H9 (cell line): ENCODE measurements at regions not wholly inside any gene's neighbourhood (a gene's known extent, or its start where the extent isn't known, plus 50 kb on each side); places are given as distances from the start of the nearest gene placed in this dataset.

Source experiments
- DNase-seq: peaks from one replicate; pipeline ENCODE4 v3.0.0-alpha.2; 2017
- H2AFZ ChIP-seq: one replicate; pipeline ENCODE4 v1.6.1; 2013; ENCODE audit warnings: mild to moderate bottlenecking, low read length, control low read depth, moderate library complexity
- H2AK5ac ChIP-seq: 2 replicates; pipeline ENCODE4 v1.6.1; 2013; ENCODE audit warnings: low read length, control low read depth, mixed read lengths; ENCODE audit not compliant: insufficient read length
- H2BK120ac ChIP-seq: one replicate; pipeline ENCODE4 v1.6.1; 2013; ENCODE audit warnings: low read depth, mild to moderate bottlenecking, low read length, control low read depth, inconsistent platforms; ENCODE audit not compliant: poor library complexity, severe bottlenecking
- H2BK12ac ChIP-seq: 2 replicates; pipeline ENCODE4 v1.6.1; 2013; ENCODE audit warnings: low read length, control low read depth, mixed read lengths, low read depth; ENCODE audit not compliant: insufficient read length
- H2BK15ac ChIP-seq: 2 replicates; pipeline ENCODE4 v1.6.1; 2013; ENCODE audit warnings: low read depth, low read length, control low read depth
- H2BK20ac ChIP-seq: one replicate; pipeline ENCODE4 v1.6.1; 2013; ENCODE audit warnings: low read depth, mild to moderate bottlenecking, low read length, control low read depth, inconsistent platforms; ENCODE audit not compliant: poor library complexity, severe bottlenecking
- H2BK5ac ChIP-seq: 2 replicates; pipeline ENCODE4 v1.6.1; 2013; ENCODE audit warnings: low read length, control low read depth, mixed read lengths; ENCODE audit not compliant: insufficient read length
- H3K14ac ChIP-seq: 2 replicates; pipeline ENCODE4 v1.6.1; 2013; ENCODE audit warnings: low read length, control low read depth; ENCODE audit not compliant: insufficient read depth
- H3K18ac ChIP-seq: 2 replicates; pipeline ENCODE4 v1.6.1; 2013; ENCODE audit warnings: low read depth, mild to moderate bottlenecking, mixed read lengths, low read length, control low read depth; ENCODE audit not compliant: insufficient read length
- H3K23ac ChIP-seq: 2 replicates; pipeline ENCODE4 v1.6.1; 2013; ENCODE audit warnings: low read length, control low read depth, mixed read lengths, low read depth; ENCODE audit not compliant: insufficient read length
- H3K23me2 ChIP-seq: 2 replicates; pipeline ENCODE4 v1.6.1; 2013; ENCODE audit warnings: low read depth, mild to moderate bottlenecking, mixed read lengths, low read length, control low read depth; ENCODE audit not compliant: insufficient read length, poor library complexity, severe bottlenecking
- H3K27ac ChIP-seq: 2 replicates; pipeline ENCODE4 v1.5.1; 2013; ENCODE audit warnings: low read length, control low read depth, mixed read lengths, low read depth; ENCODE audit not compliant: insufficient read length
- H3K27me3 ChIP-seq: 2 replicates; pipeline ENCODE4 v1.6.1; 2013; ENCODE audit warnings: low read length, control low read depth, inconsistent platforms; ENCODE audit not compliant: insufficient read depth
- H3K4ac ChIP-seq: 2 replicates; pipeline ENCODE4 v1.6.1; 2013; ENCODE audit warnings: low read depth, mild to moderate bottlenecking, control low read depth, inconsistent platforms, low read length, moderate library complexity
- H3K4me1 ChIP-seq: 2 replicates; pipeline ENCODE4 v1.6.1; 2013; ENCODE audit warnings: low read length, control low read depth, inconsistent platforms; ENCODE audit not compliant: insufficient read depth
- H3K4me2 ChIP-seq: 2 replicates; pipeline ENCODE4 v1.6.1; 2013; ENCODE audit warnings: low read length, control low read depth, mixed read lengths; ENCODE audit not compliant: insufficient read length, insufficient read depth
- H3K56ac ChIP-seq: 2 replicates; pipeline ENCODE4 v1.6.1; 2013; ENCODE audit warnings: low read depth, mild to moderate bottlenecking, mixed read lengths, low read length, control low read depth; ENCODE audit not compliant: insufficient read length
- H3K79me1 ChIP-seq: 2 replicates; pipeline ENCODE4 v1.6.1; 2013; ENCODE audit warnings: low read depth, mild to moderate bottlenecking, moderate library complexity, low read length, control low read depth, inconsistent platforms; ENCODE audit not compliant: insufficient read depth, poor library complexity, severe bottlenecking
- H3K79me2 ChIP-seq: 2 replicates; pipeline ENCODE4 v1.6.1; 2013; ENCODE audit warnings: low read length, control low read depth, inconsistent platforms; ENCODE audit not compliant: insufficient read depth
- H3K9ac ChIP-seq: 2 replicates; pipeline ENCODE4 v1.6.1; 2013; ENCODE audit warnings: low read length, control low read depth, mixed read lengths; ENCODE audit not compliant: insufficient read length; ENCODE audit errors: extremely low read depth
- H3K9me3 ChIP-seq: one replicate; pipeline ENCODE4 v1.6.1; 2013; ENCODE audit warnings: low read depth, low read length, inconsistent platforms; ENCODE audit not compliant: control insufficient read depth
- H3T11ph ChIP-seq: one replicate; pipeline ENCODE4 v1.6.1; 2013; ENCODE audit warnings: mild to moderate bottlenecking, low read length, control low read depth, inconsistent platforms
- H4K20me1 ChIP-seq: one replicate; pipeline ENCODE4 v1.6.1; 2013; ENCODE audit not compliant: control insufficient read depth, insufficient read length, insufficient read depth
- H4K5ac ChIP-seq: 2 replicates; pipeline ENCODE4 v1.6.1; 2013; ENCODE audit warnings: low read depth, mild to moderate bottlenecking, mixed read lengths, low read length, control low read depth; ENCODE audit not compliant: insufficient read length
- H4K8ac ChIP-seq: replicated peaks from 2 replicates; pipeline ENCODE4 v1.6.1; 2013; ENCODE audit warnings: low read length, control low read depth, mixed read lengths, low read depth; ENCODE audit not compliant: insufficient read length
- H4K91ac ChIP-seq: 2 replicates; pipeline ENCODE4 v1.6.1; 2013; ENCODE audit warnings: low read depth, mild to moderate bottlenecking, moderate library complexity, mixed read lengths, low read length, control low read depth; ENCODE audit not compliant: insufficient read length
- H3K27ac Mint-ChIP-seq, 3 experiments: 2 replicates in 2 of 3; 3 replicates in 1 of 3; pipeline ENCODE4 v1.8.0; 2020 to 2021; ENCODE audit warnings: mixed read lengths in 3 of 3, mild to moderate bottlenecking in 1 of 3, moderate library complexity in 1 of 3
- H3K27me3 Mint-ChIP-seq: 2 replicates; pipeline ENCODE4 v1.8.0; 2021; ENCODE audit warnings: low read depth, mild to moderate bottlenecking, moderate library complexity, mixed read lengths
- H3K36me3 Mint-ChIP-seq, 3 experiments: 2 replicates in 2 of 3; 3 replicates in 1 of 3; pipeline ENCODE4 v1.8.0; 2020 to 2021; ENCODE audit warnings: low read depth in 3 of 3, mixed read lengths in 3 of 3; ENCODE audit not compliant: insufficient read depth in 1 of 3
- H3K4me1 Mint-ChIP-seq, 2 experiments: 2 replicates each; pipeline ENCODE4 v1.8.0; 2020; ENCODE audit warnings: mixed read lengths in 2 of 2
- H3K4me3 Mint-ChIP-seq, 2 experiments: 2 replicates in 1 of 2; 3 replicates in 1 of 2; pipeline ENCODE4 v1.8.0; 2020 to 2021; ENCODE audit warnings: mild to moderate bottlenecking in 2 of 2, mixed read lengths in 2 of 2, moderate library complexity in 1 of 2
- H3K9me3 Mint-ChIP-seq, 2 experiments: 2 replicates in 1 of 2; 3 replicates in 1 of 2; pipeline ENCODE4 v1.8.0; 2020; ENCODE audit warnings: mild to moderate bottlenecking in 2 of 2, mixed read lengths in 2 of 2, moderate library complexity in 1 of 2
- WGBS: extraction: QIAGEN DNeasy Blood & Tissue Kit; methylation state at CpG from one replicate; pipeline ENCODE4 v1.1.7; 2013; ENCODE audit warnings: missing lambda C conversion rate, low lambda C conversion rate, mixed read lengths; ENCODE audit not compliant: insufficient read length; ENCODE audit errors: extremely low coverage; 5-methylcytosine and 5-hydroxymethylcytosine counted together
- TF ChIP-seq, protein P1 (sequence below): fragments of 200-600 bp; sonication (generic); conservative IDR thresholded peaks from 3 replicates; pipeline ENCODE4 v1.8.0; 2021; ENCODE audit warnings: antibody characterized with exemption, mild to moderate bottlenecking

GRCh38 chr12:85725991-85726390 lies 110.2 kb downstream of the RASSF9 start:
- no peak overlapping the region for H4K91ac ChIP-seq
- no peak overlapping the region for H3K4me3 Mint-ChIP-seq

More at GRCh38 chr12:85725991-85726390, 110.2 kb downstream of the RASSF9 start:
- Histone ChIP-seq H4K8ac (no peak overlapping the region), H3K18ac (no peak overlapping the region), H3K9me3 (no peaks in the 10 kb centered on the region), H3K23ac (no peak overlapping the region), H2AFZ (no peak overlapping the region), H2BK12ac (no peak overlapping the region), H3K56ac (no peak overlapping the region), H2BK5ac (no peak overlapping the region), H3K9ac (no peak overlapping the region), H3K4me2 (no peak overlapping the region), H3T11ph (no peak overlapping the region), H3K23me2 (no peaks in the 10 kb centered on the region), H4K5ac (no peak overlapping the region), H3K4me1 (no peaks in the 10 kb centered on the region), H3K27ac (no peak overlapping the region), H2AK5ac (no peak overlapping the region), H3K27me3 (no peaks in the 10 kb centered on the region), H3K79me1 (no peaks in the 10 kb centered on the region), H2BK20ac (no peak overlapping the region), H3K14ac (no peak overlapping the region), H4K20me1 (no peaks in the 10 kb centered on the region), H2BK120ac (no peak overlapping the region), H3K79me2 (no peaks in the 10 kb centered on the region), H2BK15ac (no peak overlapping the region), H3K4ac (no peak overlapping the region)
- Mint-ChIP-seq H3K27ac (no peak overlapping the region), H3K4me1 (no peaks in the 10 kb centered on the region), H3K27me3 (no peaks in the 10 kb centered on the region), H3K9me3 (no peaks in the 10 kb centered on the region; a peak in 1 of 5 replicates), H3K36me3 (no peaks in the 10 kb centered on the region)
- TF ChIP-seq, protein P1, sequence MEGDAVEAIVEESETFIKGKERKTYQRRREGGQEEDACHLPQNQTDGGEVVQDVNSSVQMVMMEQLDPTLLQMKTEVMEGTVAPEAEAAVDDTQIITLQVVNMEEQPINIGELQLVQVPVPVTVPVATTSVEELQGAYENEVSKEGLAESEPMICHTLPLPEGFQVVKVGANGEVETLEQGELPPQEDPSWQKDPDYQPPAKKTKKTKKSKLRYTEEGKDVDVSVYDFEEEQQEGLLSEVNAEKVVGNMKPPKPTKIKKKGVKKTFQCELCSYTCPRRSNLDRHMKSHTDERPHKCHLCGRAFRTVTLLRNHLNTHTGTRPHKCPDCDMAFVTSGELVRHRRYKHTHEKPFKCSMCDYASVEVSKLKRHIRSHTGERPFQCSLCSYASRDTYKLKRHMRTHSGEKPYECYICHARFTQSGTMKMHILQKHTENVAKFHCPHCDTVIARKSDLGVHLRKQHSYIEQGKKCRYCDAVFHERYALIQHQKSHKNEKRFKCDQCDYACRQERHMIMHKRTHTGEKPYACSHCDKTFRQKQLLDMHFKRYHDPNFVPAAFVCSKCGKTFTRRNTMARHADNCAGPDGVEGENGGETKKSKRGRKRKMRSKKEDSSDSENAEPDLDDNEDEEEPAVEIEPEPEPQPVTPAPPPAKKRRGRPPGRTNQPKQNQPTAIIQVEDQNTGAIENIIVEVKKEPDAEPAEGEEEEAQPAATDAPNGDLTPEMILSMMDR = no peak; the same call in 2 of the 3 replicates
- WGBS = no CpG with 5 or more reads among the region's 2 CpGs
- no peak for DNase-seq
